Cerebellar cortex (tissue), 1 donor: ENCODE measurements at regions not wholly inside any gene's neighbourhood (a gene's known extent, or its start where the extent isn't known, plus 50 kb on each side); places are given as distances from the start of the nearest gene placed in this dataset.
A peak's percentile ranks its signal among the peaks of the same experiment; 100 is the strongest.

ENCODE experiments used
- DNase-seq: peaks from one replicate; pipeline ENCODE4 v3.0.0-alpha.2; 2015; ENCODE audit warnings: low spot score

DNA sequence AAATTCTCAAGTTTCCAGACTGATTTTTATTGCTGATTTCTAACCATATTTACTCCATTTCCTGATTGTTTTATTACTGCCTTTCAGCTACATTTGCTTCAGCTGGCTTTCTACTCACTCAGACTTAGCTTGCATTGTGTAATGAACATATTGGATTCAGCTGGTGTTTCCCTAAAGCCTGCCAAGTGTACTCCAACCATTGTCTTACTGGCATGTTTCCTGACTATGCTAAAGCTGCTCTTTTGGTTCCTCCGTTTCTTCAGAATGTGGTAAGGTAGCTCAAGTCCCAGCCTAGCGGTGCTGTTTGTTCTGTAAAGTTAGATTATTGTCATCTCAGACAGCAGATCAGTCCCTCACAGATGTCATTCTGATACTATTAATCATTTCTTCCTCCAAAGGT, 53.1 kb upstream of the GLRA2 start:
- peak; percentile 50 for DNase-seq

DNA sequence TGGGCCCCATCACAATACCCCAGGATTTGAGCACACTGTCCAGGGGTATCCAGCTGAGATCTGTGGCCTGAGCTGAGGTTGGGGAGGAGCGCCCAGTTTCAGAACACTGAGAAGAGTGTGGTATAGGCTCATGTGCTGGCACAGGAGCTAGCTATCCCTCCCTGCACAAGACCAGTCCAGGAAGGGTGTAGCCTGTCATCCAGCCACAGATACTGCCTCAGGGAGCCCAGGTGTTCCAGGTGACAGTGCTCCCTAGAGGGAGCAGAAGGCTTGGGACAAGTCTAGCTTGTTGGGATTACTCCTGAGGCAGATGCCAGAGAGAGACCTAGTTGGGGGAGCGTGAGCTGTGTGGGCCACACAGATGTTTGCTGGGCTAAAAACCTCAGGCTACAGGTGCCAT, 79.6 kb upstream of the GLRA2 start:
- no peak for DNase-seq

DNA sequence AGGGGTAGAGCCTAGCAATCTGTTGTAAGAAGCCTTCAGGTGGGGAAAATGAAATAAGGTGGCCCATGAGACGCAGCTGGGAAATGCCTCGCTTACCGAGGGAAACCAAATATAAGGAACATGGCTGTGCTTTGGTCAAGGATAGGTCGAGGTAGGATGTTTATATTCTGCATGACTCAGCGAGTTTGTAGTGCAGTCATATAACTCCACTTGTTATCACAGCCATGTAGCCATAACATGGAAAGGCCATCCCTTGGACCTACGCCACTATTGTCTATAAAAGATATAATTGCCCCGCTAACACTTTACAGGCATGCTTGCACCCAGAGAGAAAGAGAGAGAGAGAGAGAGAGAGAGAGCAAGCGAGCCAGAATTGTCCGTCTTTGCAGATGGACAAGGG, 80.9 kb upstream of the GLRA2 start:
- no peak for DNase-seq

DNA sequence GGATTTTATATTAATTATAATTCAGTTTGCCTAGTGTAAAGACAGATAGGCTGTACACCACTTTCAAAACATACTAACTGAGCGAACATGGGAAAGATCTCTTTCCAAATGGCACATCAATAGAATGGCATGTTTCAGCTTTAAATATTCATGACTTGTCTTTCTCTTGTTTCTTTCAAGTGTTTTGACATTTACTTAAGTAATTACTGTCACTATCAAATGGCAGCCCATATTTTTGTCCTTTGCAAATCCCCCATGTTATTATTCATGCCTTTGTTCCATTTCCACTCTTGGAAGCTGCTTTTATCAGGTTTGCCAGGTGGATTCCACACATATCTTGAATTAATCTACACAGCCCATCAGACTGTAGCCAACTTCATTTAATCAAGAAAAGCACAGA, 89.2 kb upstream of the GLRA2 start:
- no peak for DNase-seq

DNA sequence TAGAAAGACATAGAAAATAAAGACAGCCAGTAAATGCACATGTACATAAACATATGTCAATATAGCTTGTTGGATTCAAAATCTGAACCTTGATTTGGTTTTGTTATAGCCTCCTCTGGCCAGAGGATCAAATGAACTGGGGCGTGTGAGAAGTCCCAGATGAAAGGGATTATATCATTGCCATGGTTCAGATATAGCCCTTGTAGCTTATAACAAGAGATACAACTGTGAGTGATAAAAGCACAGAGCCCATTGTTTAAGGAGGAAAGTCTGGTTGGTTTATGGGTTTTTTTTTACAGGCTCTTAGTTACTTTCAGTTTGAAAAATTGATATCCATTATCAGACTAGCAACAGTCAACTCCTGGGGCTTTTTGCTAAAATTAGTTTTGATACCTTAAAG, 101.7 kb upstream of the GLRA2 start:
- DNase-seq = no peak

DNA sequence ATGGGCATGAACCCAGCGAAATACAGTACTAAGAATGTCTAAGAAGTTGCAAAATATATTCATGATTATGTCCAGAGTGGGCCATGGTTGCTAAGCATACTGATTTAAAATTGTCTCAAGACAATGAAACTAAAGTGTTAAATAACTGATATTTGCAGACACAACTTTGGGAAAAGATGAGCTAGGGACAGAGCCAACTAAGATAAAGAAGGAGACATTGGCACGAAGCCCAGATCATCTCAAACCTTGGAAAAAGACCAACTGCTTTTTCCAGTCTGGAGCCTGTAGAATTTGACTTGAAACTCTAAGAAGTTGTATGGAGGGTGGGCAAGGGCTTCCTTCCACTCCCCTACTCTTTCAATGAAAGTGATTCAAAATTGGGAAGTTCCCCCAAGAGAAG, 108.5 kb upstream of the GLRA2 start:
- DNase-seq = no peak

DNA sequence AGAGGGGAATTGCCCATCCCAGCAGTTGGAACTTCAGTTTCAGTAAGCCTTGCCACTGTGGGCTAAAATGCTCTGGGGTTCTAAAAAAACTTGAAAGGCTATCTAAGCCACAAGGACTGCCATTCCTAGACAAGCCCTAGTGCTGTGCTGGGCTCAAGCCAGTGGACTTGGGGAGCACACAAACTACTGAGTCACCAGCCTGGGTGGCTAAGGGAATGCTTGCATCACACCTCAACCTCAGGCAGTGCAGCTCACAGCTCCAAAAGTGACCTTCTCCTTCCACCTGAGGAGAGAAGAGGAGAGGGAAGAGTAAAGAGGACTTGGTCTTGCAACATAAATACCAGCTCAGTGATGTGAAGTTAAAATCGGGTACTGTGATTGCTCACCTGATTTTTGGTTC, 116.7 kb upstream of the GLRA2 start:
- DNase-seq = no peak

DNA sequence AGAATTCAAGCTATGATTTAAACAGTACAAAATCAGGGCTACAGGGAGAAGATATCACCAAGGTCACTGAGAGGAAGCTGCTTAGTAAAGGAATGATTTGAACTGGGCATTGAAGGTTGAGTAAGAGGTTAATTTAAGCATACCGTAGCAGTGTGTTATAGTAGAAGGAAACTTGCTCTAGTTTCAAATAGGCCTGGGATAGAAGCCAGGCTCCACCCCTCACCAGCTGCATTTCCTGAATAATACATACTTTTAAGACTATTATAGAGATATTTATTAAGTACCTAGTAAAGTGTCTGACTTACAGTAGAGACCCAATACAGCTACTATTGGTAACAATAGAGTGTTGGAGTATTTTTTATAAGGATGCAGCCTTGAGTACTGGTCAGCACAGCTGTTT, 118.0 kb upstream of the GLRA2 start:
- DNase-seq = no peak

DNA sequence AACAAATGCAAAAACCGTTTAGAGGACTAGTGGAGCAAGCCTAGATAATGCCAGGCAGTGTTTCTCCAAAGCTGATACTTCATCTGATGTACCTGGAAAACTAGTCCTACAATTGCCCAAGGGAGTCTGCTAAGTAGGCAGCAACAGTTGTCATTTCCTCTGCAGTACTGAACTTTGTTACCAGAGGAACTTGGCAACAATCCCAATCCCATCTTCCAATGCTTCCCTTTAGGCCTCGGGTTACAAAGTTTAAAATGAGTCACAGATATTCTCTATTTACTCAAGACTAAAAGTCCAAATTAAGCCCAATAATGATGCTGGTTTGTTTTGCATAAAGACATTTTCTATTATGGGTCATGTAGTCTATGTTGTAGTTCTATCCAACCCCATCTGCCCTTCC, 120.0 kb upstream of the GLRA2 start:
- no peak for DNase-seq

DNA sequence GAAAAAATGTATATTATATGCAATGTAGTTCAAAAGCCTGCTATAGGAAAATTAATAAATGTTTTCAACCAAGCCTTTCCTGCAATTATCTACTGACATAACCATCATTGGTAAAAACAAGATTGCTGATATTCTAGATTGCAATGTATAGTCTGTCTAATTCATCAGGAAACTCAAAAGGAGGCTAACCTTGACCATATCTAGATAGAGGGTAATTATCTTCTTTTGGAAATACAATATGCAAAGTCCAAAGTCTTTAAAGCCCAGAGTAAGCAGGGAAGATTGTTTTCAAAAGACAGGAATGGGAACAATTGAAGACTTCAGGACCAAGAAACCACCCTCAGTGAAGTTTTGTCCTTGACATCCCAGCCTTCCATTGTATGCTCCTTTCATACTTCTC, 123.1 kb upstream of the GLRA2 start:
- no peak for DNase-seq

DNA sequence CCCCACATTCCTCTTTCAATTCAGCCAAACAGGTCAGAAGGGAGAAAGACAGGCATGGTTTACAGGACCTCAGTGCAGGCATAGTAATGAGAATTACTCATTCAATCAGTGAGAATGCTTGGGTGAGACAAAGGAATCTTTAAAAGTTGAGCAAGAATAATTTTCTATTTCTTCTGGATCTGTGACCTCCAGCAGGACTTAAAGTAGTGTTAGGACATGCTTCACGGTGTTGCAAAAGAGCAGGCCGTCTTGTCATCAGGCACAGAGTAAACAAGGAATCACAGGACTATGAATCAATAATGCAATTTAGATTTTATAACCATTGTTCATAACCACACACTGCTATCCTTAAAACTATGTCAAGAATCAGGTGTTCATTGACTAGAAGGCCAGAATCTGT, 130.6 kb upstream of the GLRA2 start:
- no peak for DNase-seq

DNA sequence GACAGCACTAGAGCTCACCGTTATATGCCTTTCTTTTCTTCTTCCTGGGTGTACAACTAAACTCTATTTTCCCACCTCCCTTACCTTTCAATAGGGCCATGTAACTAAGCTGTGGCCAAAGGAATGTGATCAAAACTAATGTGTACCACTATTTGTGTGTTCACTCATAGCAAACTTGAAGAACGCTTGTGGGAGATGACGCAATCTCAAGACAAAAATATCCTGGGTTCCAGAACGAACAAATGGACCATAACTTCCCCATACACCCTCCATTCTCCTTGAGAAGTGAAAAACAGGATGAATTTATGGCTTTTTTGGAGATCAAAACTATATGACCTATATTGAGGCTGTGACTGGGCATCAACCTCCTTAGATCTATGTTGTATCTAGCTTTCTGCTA, 139.7 kb upstream of the GLRA2 start:
- DNase-seq = no peak

DNA sequence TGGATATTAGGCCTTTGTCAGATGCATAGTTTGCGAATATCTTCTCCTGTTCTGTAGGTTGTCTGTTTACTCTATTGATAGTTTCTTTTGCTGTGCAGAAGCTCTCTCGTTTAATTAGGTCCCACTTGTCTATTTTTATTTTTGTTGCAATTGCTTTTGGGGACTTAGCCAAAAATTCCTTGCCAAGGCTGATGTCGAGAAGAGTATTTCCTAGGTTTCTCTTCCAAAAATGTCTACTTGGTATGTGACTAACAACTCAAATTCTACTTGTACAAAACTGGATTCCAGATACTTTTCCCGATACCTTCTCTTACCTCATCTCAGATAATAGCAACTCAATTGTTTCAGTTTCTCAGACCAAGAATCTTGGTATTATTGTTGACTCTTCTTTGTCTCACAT, 142.4 kb upstream of the GLRA2 start:
- peak; percentile 0 for DNase-seq

DNA sequence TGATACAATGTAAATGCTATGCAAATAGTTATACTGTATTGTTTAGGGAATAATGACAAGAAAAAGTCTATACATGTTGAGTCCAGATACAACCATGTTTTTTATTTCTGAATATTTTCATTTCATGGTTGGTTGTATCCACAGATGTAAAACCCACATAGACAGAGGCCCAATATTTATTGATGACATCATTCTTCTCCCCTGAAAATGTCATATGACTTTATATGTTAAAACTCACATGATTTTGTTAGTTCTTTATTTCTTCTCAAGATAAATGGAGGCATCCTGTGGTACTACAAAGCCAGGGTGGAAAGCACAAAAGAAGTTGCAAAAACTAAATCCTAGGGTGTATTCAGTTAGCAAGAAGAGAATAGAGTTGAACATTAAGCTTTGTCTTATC, 149.3 kb upstream of the GLRA2 start:
- no peak for DNase-seq

DNA sequence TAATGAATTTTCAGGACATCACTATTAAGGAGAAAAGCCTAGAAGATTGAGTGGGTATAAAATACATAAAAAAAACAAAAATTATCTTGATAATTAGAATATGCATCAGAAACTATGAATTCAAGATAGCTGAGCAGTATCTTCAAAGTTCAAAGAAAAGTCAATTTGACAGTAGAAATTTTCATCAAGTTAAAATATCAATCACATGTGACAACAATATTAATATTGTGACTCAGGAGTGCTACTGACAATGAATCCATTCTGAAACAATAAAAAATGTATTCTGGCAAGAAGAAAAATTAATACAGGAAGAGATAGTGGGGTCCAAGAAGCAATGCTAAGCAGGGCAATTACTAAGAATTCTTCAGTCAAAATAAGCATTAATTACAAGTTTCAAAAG, 151.9 kb upstream of the GLRA2 start:
- DNase-seq = no peak

DNA sequence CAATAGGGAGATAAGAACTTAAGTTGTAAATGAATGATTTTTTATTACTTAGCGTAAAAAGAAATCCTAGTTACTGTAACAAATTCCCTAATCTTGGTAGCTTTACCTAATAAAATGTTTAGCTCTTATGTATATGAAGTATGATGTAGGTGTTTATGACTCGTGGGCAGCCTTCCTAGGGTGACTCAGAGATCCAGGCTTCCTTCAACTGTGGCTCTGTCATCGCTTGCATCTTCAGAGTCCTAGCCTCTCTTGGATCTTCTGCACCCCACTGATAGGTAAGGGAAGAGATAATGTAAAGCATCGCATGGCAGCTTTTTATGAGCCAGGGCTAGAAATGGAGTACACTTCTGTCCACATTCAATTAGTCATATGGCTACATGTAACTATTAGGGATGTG, 165.6 kb upstream of the GLRA2 start:
- no peak for DNase-seq

DNA sequence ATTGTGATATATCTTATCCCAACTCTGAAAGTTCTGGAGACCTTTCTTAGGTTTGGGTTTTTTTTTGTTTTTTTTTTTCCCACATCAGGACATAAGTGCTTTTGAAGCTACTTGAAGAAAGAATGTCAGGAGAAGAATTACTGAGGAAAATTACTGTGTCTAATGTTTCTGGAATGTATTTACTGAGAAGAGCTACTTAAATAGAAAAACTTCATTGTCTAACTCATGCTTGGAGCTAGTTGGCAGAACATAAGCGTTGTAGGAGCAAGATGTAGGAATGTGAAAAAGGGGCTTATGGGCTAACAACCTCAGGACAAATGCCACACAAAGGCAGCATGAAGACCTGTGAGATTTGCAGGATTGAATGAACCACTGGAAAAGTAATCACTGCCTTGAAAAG, 166.6 kb upstream of the GLRA2 start:
- no peak for DNase-seq

DNA sequence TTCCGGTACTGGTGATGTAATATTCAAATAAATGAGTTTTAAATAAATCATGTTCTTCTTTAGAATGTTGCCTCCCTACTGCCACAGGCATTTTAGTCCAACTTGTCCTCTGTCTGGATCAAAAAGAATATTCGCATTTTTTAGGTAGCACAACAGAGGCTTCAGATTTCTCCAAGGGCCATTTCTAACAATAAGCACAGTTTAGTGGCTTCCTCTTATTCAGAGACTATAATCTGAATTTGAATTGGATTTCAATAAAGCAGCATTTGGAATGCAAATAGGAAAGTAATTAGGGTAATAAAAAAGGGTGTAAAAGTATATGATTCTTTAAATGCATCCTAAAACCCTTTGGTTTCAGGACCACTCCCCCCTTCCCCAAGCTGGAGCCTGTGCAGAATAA, 167.9 kb upstream of the GLRA2 start:
- no peak for DNase-seq

DNA sequence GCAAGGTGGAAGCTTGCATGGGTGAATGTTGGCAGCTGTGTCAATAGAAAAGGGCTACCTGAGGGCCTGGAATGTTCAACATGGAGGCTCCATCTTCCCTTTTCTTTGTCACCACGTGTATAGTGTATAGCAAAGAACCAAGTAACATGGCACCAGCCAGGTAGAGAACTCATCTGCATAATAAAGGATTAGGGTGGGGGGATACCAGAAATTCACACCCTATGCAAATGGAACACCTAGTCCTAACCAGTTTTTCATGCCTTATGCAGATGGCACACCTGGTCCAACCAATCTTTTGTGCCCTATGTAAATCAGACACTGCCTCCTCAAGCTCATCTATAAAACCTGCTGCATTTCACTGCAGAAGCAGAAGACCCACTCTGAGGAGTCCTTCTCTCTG, 169.6 kb upstream of the GLRA2 start:
- no peak for DNase-seq

DNA sequence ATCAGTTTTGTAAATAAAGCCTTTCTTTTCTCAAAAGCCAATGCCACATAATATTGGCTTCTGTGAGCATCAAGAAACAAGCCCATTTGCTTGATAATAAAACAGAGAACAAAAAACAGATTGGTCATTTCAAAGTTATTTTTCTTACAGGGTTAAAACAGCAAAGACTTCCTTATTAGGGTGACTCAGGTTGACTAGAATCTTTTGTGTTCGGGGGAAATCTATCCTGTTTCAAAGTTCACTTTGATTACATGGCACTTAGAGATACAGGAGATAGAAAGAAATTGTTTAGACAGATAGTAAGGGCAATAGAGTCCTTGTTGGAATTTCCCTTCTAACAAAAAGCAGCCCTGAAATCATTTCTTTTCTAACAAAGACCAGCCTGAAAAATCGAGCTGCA, 170.0 kb upstream of the GLRA2 start:
- DNase-seq = no peak

DNA sequence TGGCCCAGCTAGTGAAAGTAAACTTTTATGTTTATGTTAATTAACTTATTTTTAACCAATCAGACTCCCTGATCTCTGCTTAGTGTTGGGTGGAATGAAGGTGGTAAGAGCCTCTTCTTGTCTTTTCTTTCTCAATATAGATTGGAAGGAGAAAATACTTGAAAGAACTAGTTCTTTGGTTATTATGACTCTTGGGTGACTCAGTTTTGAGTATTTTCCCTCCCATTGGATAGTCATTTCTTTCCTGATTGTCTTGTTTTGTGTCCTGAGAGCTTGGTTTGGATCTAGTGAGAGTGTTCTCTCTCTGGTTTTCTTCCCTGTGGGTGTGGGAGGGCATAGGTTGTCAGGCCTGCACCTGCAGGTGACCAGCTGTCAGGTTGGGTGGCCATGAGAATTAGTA, 172.0 kb upstream of the GLRA2 start:
- DNase-seq = no peak

DNA sequence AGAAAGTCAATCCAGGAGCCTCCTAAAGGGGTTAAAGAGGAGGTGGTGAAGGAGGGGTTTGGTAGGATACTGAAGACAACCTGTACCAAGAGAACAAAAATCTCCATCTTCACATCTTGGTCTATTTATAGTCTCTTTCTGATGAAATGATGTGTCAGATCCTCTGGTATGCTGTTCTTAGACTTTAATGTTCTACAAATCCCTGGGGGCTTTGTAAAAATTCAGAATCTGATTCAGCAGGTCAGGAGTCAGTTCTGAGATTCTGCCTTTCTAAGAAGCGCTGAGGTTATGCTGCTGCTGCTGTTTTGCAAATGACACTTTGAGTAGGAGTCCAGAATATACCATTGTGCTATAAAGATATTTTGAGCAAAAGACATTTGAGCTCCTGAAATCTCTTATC, 172.9 kb upstream of the GLRA2 start:
- no peak for DNase-seq

DNA sequence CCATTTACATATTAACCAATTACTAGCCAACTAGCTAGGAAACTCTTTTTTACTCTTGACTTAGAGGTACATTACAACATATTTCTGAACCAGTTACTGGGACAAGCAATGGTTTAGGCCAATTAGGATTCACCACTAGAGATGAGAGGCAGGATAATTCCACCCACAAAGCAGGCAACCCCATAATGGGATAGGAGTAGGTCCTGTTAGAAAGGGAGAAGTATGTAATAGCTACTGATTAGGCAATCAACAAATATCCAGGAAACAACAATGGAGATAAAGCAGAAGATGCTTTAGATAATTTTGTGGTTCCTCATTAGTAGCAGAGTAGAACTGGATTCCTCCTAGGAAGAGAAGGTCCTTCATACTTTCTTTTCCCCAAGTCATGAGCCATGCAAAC, 173.8 kb upstream of the GLRA2 start:
- DNase-seq = no peak

DNA sequence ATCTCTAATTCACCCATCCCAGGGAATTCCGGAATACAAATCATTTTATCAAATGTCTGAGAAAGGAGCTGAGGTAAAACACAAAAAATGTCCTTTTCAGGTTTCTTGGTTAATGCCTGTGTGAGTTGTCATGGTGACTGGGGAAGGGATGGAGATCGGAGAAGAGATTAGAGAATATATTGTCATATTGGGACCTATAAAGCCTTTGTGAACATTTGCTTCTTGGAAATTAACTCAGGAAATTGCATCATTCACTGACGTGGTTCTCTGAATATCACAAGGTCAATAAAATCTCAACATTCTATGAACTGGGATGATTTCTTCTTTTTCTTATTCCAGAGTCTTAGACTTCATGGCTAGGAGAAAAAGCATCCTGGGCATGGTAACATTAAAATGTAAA, 174.8 kb upstream of the GLRA2 start:
- DNase-seq = no peak

DNA sequence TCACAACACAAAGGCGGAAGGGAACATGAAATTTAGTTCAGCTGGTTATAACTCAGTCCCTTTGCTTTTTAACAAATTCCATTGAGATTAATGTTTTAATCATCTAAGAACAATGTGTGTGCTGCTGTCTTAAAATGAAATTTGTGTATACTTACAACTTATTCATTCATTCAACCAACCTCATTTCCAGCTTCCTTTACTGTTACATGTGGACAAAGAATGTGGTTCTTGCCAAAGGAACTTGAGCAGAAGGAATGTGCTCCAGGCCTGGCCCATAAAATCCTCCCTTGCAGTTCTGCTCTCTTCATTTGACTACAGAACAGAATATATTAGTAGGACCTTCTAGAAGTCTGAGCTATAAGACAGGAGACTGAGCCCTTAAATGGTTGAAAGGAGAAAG, 176.8 kb upstream of the GLRA2 start:
- DNase-seq = no peak
